HCT116 (cell line): ENCODE measurements at regions not wholly inside any gene's neighbourhood (a gene's known extent, or its start where the extent isn't known, plus 50 kb on each side); places are given as distances from the start of the nearest gene placed in this dataset.

Source experiments
- JUND ChIP-seq: IDR thresholded peaks from 2 replicates; pipeline ENCODE4 v1.6.1; 2012
- POLR2A ChIP-seq: IDR thresholded peaks from 2 replicates; pipeline ENCODE4 v1.7.0; 2011; ENCODE audit warnings: borderline replicate concordance; ENCODE audit not compliant: insufficient read depth, insufficient read length; ENCODE audit errors: extremely low read depth
- POLR2AphosphoS5 ChIP-seq: IDR thresholded peaks from 2 replicates; pipeline ENCODE4 v1.6.1; 2011; ENCODE audit warnings: mild to moderate bottlenecking, low read depth, low read length, moderate library complexity
- SIN3A ChIP-seq: IDR thresholded peaks from 2 replicates; pipeline ENCODE4 v1.6.1; 2012; ENCODE audit warnings: low read depth
- SP1 ChIP-seq: IDR thresholded peaks from 2 replicates; pipeline ENCODE4 v1.6.1; 2012; ENCODE audit warnings: low read depth
- TCF7L2 ChIP-seq: IDR thresholded peaks from 2 replicates; pipeline ENCODE4 v1.7.0; 2011; ENCODE audit warnings: borderline replicate concordance, inconsistent platforms; ENCODE audit not compliant: insufficient read depth, insufficient read length; ENCODE audit errors: extremely low read depth
- YY1 ChIP-seq: IDR thresholded peaks from 2 replicates; pipeline ENCODE4 v1.6.1; 2011; ENCODE audit warnings: low read length, low read depth, moderate library complexity, mild to moderate bottlenecking; ENCODE audit not compliant: insufficient replicate concordance; ENCODE audit errors: extremely low read depth
- TF ChIP-seq, protein P1 (sequence below), 3 experiments: fragments of 200-600 bp in 1 of 3; sonication (generic) in 1 of 3; IDR thresholded peaks in 2 of 3; conservative IDR thresholded peaks in 1 of 3; 2 replicates each; pipeline ENCODE4 v1.5.1; 2012 to 2017; ENCODE audit warnings: low read depth in 2 of 3, low read length in 2 of 3, antibody characterized with exemption in 1 of 3, borderline replicate concordance in 1 of 3, control low read depth in 1 of 3, mild to moderate bottlenecking in 1 of 3, mixed read lengths in 1 of 3, mixed run types in 1 of 3, moderate library complexity in 1 of 3; ENCODE audit not compliant: insufficient read depth in 1 of 3
- TF ChIP-seq, protein P2 (sequence below): IDR thresholded peaks from 2 replicates; pipeline ENCODE4 v1.6.1; 2011; ENCODE audit warnings: mild to moderate bottlenecking, low read length, moderate library complexity; ENCODE audit not compliant: insufficient replicate concordance; ENCODE audit errors: extremely low read depth

DNA sequence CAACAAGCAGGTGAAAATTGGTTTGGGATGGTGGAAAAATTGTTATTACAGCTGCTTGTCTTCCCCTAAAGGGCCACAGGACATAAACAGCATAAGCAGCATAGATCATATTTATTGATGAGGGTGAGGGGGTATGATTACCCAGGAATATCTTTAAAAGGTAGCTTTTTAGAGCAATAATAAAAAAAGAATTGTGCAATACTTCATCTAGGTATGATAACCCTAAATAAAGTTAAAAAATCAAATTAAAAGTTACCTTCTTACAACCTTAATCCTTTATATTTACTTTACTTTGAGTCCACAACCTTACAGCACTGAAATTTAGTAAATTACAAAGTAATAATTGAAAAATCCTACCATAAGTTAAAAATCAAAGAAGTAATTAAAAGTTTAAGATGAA, 653.3 kb upstream of the RGS18 start:
- TF ChIP-seq, protein P1, sequence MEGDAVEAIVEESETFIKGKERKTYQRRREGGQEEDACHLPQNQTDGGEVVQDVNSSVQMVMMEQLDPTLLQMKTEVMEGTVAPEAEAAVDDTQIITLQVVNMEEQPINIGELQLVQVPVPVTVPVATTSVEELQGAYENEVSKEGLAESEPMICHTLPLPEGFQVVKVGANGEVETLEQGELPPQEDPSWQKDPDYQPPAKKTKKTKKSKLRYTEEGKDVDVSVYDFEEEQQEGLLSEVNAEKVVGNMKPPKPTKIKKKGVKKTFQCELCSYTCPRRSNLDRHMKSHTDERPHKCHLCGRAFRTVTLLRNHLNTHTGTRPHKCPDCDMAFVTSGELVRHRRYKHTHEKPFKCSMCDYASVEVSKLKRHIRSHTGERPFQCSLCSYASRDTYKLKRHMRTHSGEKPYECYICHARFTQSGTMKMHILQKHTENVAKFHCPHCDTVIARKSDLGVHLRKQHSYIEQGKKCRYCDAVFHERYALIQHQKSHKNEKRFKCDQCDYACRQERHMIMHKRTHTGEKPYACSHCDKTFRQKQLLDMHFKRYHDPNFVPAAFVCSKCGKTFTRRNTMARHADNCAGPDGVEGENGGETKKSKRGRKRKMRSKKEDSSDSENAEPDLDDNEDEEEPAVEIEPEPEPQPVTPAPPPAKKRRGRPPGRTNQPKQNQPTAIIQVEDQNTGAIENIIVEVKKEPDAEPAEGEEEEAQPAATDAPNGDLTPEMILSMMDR (IDR thresholded peaks at IDR 0.05 in 2 of 3, conservative IDR thresholded peaks at IDR 0.05 in 1 of 3; ENCODE audit: borderline replicate concordance in 1 of 3, insufficient read depth in 1 of 3, low read depth in 2 of 3, low read length in 2 of 3), result no peak
- TF ChIP-seq SIN3A (no peak), JUND (no peak), TCF7L2 (no peak), POLR2AphosphoS5 (no peak), POLR2A (no peak), YY1 (no peak), SP1 (no peak)
- TF ChIP-seq, protein P2, sequence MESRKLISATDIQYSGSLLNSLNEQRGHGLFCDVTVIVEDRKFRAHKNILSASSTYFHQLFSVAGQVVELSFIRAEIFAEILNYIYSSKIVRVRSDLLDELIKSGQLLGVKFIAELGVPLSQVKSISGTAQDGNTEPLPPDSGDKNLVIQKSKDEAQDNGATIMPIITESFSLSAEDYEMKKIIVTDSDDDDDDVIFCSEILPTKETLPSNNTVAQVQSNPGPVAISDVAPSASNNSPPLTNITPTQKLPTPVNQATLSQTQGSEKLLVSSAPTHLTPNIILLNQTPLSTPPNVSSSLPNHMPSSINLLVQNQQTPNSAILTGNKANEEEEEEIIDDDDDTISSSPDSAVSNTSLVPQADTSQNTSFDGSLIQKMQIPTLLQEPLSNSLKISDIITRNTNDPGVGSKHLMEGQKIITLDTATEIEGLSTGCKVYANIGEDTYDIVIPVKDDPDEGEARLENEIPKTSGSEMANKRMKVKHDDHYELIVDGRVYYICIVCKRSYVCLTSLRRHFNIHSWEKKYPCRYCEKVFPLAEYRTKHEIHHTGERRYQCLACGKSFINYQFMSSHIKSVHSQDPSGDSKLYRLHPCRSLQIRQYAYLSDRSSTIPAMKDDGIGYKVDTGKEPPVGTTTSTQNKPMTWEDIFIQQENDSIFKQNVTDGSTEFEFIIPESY, result no peak
